ENCODE measurements at regions not wholly inside any gene's neighbourhood (a gene's known extent, or its start where the extent isn't known, plus 50 kb on each side); places are given as distances from the start of the nearest gene placed in this dataset.

GRCh38 chr7:106169821-106170610, 57.9 kb upstream of the SYPL1 start:
- in situ Hi-C loops (cut with MboI; ENCODE audit: low pct_unique_long_range_greater_than_20kb, low sequenced_read_pairs) = loop anchor here (10.0 to 25.0 kb wide), 2 partner anchors 295 to 408 kb away; no protein-coding TSS in a partner anchor

DNA sequence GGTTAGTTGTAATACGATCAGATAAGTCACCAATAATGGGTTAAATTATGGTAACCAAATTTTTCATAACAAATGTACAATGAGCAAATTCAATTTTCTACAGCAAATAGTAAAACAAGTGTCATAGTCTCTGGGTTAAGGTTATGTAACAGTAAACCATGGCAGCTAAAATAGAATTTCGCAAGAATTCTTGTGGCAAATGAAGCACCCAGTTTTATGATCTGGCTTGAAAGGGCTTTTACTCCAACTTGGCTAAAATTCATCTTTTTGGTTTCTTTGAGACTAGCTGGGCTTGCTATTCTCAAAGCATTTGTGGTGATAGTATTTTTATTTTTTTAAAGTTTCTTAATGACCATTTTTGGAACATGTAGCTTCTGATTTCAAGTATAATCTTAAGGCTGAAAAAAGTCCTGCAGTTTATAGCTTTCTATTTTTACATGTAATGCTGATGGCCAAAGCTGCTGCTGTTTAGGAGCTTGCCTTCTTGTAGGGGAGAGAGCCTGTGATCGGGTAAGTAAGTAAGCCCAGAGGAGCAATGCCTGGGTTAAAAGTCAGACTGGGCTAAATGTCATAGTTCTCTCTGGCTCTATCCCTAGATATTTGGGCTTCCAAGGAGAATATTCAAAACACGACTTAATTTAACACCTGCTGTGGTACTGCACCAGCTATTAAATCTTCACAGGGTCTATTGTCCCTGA, 55.5 kb upstream of the SYPL1 start:
- DNase-seq = no peak
- in situ Hi-C loops (cut with MboI; ENCODE audit: low pct_unique_long_range_greater_than_20kb, low sequenced_read_pairs) = loop anchor here (25.0 kb wide), 1 partner anchor 405 kb away; no protein-coding TSS in a partner anchor

More at GRCh38 chr7:106169821-106170610, 57.9 kb upstream of the SYPL1 start:
- no peak for DNase-seq

GRCh38 chr7:106166651-106167342, 54.7 kb upstream of the SYPL1 start:
- in situ Hi-C loops (cut with MboI; ENCODE audit: low pct_unique_long_range_greater_than_20kb, low sequenced_read_pairs) = loop anchor here (25.0 kb wide), 1 partner anchor 404 kb away; no protein-coding TSS in a partner anchor
- peak; percentile 63 for DNase-seq

- no peak for DNase-seq
- in situ Hi-C loops (cut with MboI; ENCODE audit: low pct_unique_long_range_greater_than_20kb, low sequenced_read_pairs) = loop anchor here (25.0 kb wide), 1 partner anchor 403 kb away; no protein-coding TSS in a partner anchor
Observed at GRCh38 chr7:106165337-106165736, 53.2 kb upstream of the SYPL1 start.

DNA sequence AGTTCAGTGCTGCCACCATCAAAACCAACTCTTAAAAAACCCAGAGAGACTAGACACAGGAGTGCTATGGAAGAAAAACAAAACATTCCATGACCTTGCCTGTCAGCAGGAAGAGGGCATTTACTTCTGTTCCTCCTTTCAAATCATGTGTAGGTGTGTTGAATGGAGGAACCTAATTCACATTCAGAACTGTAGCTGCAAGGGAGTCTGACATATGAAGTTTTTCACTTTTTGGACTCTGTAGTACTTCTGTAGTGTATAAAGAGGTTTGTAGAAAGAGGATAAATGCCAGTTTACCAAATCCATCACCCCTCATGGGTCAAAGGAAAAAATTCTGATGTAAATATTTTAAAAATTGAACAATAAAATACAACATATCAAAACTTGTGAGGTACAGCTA, 51.1 kb upstream of the SYPL1 start:
- no peak for DNase-seq

More for the DNA sequence above, 51.1 kb upstream of the SYPL1 start:
- in situ Hi-C loops (cut with MboI; ENCODE audit: low pct_unique_long_range_greater_than_20kb, low sequenced_read_pairs) = loop anchor here (25.0 kb wide), 1 partner anchor 401 kb away; no protein-coding TSS in a partner anchor
